IPS-NIHi11 (cell line): ENCODE measurements at regions not wholly inside any gene's neighbourhood (a gene's known extent, or its start where the extent isn't known, plus 50 kb on each side); places are given as distances from the start of the nearest gene placed in this dataset.

Experiments
- DNase-seq: peaks from one replicate; pipeline ENCODE4 v3.0.0; 2012; ENCODE audit warnings: mixed read lengths, low spot score

DNA sequence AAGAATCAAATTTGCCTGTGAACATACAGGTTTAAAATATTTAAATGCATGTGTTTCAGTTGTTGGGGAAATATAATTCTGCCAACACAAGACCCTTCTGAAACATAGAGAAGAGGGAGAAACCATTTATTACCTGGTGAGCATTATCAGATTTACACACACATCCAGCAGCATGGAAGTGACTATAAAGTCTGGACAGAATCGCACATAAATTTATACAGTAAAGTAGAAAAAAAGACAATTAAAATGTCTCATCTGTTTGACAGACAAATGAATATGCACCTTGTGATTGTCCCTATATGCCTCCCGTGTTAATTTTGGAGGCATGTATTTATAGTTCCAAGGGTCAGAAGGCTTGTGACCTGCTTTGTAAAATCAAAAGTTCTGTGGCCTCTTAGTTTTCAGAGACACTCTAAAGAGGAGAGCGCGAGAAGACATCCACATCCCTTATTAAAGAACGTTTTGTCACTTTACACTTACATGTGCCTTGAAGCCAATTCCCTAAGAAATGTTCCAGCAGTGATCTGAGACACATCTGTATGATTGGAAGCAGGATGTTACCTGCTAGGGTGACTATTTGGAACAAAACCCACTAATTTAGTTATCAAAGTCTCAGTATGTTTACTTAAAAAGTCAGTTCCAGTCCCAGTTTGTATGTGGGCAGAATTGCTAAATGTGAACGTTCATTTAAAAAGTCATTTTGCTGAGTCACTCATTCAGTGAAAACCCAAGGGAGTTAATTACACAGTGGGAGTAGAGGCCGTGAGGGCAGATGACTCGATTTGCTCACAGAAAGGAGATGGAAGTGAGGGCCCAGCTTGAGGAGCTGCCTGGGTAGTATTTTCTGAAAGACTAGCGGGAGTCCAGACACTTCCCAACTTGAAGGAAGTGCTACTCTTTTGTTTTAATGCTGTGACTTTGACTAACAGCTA is 527.6 kb upstream of the MEX3C start:
- no peak for DNase-seq

GRCh38 chr18:51726614-51727013 is 529.1 kb upstream of the MEX3C start:
- no peak for DNase-seq

DNA sequence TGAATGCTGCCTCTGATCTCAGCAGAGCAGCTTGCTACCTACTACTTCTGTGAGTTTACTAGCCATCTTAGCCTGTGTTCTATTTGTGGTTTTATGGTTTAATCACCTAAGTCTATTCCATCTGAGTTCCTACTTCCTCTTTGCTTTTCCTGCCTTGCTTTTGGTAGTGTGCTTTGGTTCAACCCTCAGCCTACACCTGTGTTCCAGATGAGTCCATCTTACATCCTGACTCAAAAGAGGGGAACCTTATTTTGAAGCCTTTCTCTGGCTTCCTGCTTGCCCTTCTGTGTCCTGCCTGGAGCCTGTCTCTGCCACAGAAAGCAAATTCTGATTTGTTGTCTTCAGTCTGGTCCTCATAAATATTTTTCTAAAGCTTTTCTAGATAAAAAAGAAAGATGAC is 530.3 kb upstream of the MEX3C start:
- no peak for DNase-seq

DNA sequence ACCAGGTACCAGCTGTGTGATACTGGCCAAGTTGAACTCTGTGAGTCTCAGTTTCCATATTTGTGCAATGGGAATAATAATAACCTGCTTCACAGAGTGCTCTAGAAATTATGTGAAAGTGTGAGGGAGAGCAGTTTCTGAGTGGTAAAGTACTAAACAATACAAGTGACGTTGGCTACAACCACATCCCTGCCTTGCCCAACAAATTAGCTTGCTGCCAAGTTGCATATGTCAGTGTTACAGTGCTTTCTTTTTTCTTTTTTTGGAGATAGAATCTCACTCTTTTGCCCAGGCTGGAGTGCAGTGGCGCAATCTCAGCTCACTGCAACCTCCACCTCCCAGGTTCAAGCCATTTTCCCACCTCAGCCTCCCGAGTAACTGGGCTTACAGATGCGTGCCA is 533.6 kb upstream of the MEX3C start:
- no peak for DNase-seq

GRCh38 chr18:51734576-51734975 is 537.1 kb upstream of the MEX3C start:
- DNase-seq: no peak

DNA sequence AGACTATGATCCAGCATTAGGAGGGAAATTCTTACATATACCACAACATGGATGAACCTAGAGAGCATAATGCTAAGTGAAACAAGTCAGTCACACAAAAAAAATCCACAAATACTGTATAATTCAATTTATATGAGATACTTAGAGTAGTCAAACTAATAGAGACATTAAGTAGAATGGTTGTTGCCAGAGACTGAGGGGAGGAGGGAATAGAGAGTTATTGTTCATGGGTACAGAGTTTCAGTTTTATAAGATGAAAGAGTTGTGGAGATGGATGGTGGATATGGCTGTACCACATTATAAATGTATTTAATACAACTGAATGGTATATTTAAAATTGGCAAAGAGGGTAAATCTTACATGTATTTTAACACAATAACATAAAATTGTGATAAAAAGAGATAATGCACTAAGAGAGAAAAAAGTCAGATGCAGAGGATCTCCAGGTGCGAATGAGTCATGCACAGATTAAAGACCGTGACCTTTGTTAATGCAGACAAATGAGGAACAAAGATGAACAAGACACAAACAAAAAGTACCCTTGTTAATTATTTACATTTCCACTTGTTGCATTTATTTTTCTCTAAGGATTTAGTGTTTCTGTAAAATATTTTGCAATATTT is 541.7 kb upstream of the MEX3C start:
- DNase-seq: no peak

DNA sequence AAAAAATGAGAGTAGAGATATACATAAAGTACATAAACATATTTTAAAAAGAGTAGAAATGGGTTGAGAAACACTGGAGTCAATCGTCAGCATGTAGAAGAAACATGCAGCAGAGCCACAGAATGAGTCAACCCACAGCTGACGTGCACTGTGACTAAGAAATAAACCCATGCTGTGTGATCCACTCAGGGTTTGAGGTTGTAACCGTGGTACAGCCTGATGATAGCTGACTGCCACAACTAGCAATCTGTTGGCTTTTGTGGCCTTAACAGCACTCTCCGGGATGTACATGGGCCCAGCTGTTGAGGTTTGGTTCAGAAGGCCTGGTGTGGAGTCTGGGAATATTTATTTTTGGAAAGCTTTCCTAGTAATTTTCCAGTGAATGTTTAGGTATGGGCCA is 554.4 kb upstream of the MEX3C start:
- no peak for DNase-seq

DNA sequence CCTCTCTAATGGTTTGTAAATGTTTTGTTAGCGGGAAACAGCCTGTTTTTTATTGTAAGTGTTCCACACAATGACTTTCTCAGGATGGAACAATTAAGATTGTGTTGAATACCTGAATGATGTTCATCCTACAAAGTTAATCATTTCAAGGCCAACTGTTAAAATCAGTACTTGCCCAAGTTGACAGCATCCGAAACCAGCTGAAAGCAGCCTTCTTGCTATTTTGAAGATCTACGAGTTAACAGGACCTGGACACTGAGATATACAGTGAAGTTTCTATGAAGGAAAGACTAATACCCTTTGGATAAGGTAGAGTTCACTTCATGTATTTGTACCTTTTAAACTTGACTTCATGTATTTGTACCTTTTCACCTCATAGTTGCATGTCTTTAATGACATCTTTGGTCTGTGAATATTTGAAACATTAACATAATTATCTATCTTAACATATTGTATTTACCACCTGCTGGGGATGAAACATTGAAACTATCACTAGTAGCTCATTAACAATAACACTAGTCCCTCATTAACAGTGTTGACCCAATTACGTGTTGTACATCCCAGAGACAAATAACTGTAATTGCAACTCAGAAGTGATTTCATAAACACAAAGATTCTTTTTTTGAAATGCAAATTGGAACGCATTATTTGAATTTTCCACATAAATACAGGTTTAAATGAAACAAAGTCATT is 556.0 kb upstream of the MEX3C start:
- no peak for DNase-seq

DNA sequence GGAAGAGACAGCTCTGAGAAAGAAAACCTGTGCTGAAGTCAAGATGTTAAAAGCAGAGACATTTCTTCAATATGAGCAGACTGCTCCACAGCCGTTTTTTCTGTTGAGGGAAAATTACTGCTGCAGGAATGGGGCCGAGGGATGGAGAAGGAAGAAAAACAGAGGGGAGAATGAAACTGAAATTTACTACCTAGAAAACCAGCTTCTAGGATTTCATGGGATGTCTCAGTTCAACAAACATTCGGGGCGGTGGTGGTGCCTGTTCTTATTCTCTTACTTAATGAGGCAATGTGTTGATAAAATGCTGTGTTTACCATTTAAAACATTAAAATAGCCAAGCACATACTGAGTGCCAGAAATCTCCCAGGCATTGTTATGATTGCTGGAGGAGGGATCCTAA is 557.1 kb upstream of the MEX3C start:
- DNase-seq: no peak

GRCh38 chr18:51757255-51757924 is 559.9 kb upstream of the MEX3C start:
- no peak for DNase-seq

- DNase-seq: no peak
Observed at GRCh38 chr18:51762373-51762772, 564.9 kb upstream of the MEX3C start.

GRCh38 chr18:51765606-51766360 is 568.3 kb upstream of the MEX3C start:
- no peak for DNase-seq

- DNase-seq: no peak
Observed at GRCh38 chr18:51767293-51767692, 569.8 kb upstream of the MEX3C start.

DNA sequence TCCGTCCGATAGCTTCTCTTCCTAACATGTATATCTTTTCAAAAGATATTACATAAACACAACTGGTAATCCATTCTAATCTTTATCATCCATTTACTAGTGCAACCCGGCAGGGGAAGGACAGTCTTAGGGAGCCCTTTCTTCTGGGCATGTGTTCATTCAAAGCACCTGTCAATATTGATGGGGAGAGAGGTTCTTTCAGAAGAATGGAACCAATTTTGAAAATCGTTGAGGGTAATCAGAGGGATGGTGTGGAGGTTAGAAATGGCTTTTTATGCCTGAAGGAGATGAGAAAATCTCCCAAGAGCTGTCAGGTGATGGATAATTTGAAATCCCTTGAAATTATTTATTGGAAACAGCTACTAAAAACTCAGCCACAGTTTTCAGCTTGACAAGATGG is 561.9 kb upstream of the DCC start:
- no peak for DNase-seq

DNA sequence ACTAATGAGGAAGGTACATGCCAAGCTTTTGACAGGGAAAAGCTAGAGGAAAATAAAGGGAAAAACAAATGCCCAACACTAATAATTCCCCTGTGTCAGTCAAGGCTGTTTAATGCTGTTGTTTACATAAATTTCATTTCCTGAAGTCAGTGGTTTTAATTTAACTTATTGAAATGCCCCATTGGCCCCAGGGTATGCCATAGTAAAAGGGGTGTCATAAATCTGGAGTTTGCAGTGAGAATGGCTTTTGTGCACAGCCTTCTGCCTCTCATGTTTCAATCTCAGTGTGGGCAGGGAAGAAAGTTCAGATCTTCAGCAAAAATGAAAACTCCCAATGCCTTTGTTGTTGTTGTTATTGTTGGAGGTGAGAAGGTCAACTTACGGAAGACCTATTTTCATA is 550.1 kb upstream of the DCC start:
- no peak for DNase-seq

GRCh38 chr18:51801514-51801913 is 538.5 kb upstream of the DCC start:
- DNase-seq: no peak

DNA sequence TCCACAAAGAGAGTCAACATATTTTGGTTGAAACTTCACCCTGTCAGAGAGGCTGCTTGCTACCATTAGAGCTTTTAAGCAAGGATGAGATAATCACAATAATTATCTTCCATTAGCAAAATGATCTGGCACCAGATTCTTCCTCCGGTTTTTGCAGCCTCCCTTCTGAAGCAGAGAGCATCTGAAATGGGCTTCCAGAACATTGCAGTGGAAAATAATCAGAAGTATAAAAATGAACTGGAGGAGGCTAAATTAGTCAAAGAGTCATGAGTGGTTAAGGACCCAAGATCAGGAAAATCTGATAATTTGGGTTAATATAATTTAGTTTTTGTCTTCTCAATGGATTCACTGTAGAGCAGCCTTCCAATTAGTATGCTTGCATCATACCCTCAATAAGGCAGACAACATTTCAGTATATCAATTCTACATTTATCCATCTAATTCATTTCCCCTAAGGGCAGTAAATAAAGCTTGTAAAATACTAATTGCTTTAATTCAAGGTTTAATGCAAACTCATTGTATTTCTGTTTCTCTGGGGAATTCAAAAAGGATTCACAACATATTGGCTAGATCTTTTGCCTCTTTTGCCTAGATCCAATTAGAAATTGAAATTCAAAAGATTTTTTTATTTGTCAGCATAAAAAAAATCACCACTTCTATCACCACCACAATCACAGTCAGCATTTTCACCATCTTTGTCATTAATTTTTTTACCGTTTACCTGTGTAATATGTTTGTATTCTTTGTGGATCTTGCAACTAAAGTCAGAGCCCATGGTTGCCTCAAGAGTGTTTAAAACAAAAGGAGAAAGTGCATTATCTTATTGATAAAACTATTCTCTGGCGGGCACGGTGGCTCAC is 537.2 kb upstream of the DCC start:
- no peak for DNase-seq

DNA sequence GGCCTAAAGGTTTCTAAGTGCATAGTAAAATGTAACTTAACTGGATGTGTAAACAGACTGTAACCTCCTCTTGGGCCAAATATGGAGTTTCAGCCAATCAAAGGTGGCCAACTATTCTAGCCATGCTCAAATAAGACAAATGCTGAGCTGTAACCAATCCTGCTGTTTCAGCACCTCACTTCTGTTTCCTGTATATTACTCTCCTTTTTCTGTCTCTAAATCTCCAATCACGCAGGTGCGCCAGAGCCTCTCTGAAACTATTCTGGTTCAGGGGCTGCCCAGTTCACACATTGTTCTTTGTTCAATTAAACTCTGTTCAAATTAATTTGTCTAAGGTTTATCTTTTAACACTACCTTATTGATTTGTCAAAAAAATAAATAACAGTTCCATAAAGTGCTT is 532.7 kb upstream of the DCC start:
- DNase-seq: no peak

GRCh38 chr18:51811883-51812282 is 528.1 kb upstream of the DCC start:
- DNase-seq: no peak

- DNase-seq: no peak
Observed at GRCh38 chr18:51813740-51814139, 526.3 kb upstream of the DCC start.

DNA sequence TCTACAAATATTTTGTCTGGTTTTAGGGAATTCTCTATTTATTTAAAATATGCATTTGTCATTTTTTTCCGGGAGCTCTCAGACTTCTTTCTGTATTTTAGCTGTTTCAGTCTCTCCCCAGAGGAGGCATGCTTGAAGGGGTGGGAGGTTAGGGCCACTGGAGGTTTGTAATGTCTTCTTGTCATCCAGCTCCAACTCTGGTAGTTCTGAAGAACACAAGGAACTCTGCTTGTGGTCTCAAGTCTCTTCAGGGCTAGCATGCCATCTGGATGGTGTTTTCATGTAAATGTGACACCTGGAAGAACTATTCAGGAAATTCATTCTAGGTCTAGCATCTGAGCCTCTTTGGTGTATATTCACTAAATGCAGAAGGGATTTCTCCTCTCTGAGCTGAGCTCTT is 518.4 kb upstream of the DCC start:
- no peak for DNase-seq
